Hematopoietic multipotent progenitor cell treated with erythropoietin and hydrocortisone succinate and interleukin-3 and kit ligand, for 17 days (in vitro differentiated cells): ENCODE measurements at regions not wholly inside any gene's neighbourhood (a gene's known extent, or its start where the extent isn't known, plus 50 kb on each side); places are given as distances from the start of the nearest gene placed in this dataset.
"Not testable (repeated sequence)": the region's sequence is repeated elsewhere in the genome, so short reads cannot be mapped to it uniquely, and the experiment has no call there.

Source experiments
- DNase-seq: peaks from one replicate; pipeline ENCODE4 v3.0.0-alpha.2; 2015; ENCODE audit warnings: low spot score

GRCh38 chr11:122199661-122200060, 83.6 kb upstream of the BLID start:
- no peak for DNase-seq

GRCh38 chr11:122198291-122198983, 82.4 kb upstream of the BLID start:
- no peak for DNase-seq

GRCh38 chr11:122197066-122197987, 81.3 kb upstream of the BLID start:
- no peak for DNase-seq

GRCh38 chr11:122195790-122196189, 79.8 kb upstream of the BLID start:
- DNase-seq = no peak

GRCh38 chr11:122193881-122194480, 78.0 kb upstream of the BLID start:
- DNase-seq = not testable (repeated sequence)

- no peak for DNase-seq
Observed at GRCh38 chr11:122193457-122193856, 77.4 kb upstream of the BLID start.

- DNase-seq = no peak
Observed at GRCh38 chr11:122192634-122193255, 76.7 kb upstream of the BLID start.

- no peak for DNase-seq
Observed at GRCh38 chr11:122190768-122191167, 74.8 kb upstream of the BLID start.

GRCh38 chr11:122189229-122189628, 73.2 kb upstream of the BLID start:
- no peak for DNase-seq

- DNase-seq = no peak
Observed at GRCh38 chr11:122187373-122188165, 71.6 kb upstream of the BLID start.

GRCh38 chr11:122186439-122187080, 70.5 kb upstream of the BLID start:
- no peak for DNase-seq

GRCh38 chr11:122183933-122184332, 67.9 kb upstream of the BLID start:
- no peak for DNase-seq

GRCh38 chr11:122181893-122182292, 65.9 kb upstream of the BLID start:
- DNase-seq = no peak

GRCh38 chr11:122181372-122181771, 65.4 kb upstream of the BLID start:
- no peak for DNase-seq

GRCh38 chr11:122179961-122180834, 64.2 kb upstream of the BLID start:
- DNase-seq = no peak

GRCh38 chr11:122178795-122179194, 62.8 kb upstream of the BLID start:
- no peak for DNase-seq

GRCh38 chr11:122177238-122177637, 61.2 kb upstream of the BLID start:
- no peak for DNase-seq

- no peak for DNase-seq
Observed at GRCh38 chr11:122176651-122177050, 60.6 kb upstream of the BLID start.

- no peak for DNase-seq
Observed at GRCh38 chr11:122175306-122175705, 59.3 kb upstream of the BLID start.

- DNase-seq = no peak
Observed at GRCh38 chr11:122173587-122173986, 57.6 kb upstream of the BLID start.
